ENCODE measurements at regions not wholly inside any gene's neighbourhood (a gene's known extent, or its start where the extent isn't known, plus 50 kb on each side); places are given as distances from the start of the nearest gene placed in this dataset.
"Not testable (repeated sequence)": the region's sequence is repeated elsewhere in the genome, so short reads cannot be mapped to it uniquely, and the experiment has no call there.

GRCh38 chr22:48940266-48941032 is 887.2 kb downstream of the BRD1 start:
- DNase-seq (ENCODE audit: low read depth) = no peak

- no peak for DNase-seq (ENCODE audit: low read depth)
Measured at GRCh38 chr22:48939441-48940265, 888.0 kb downstream of the BRD1 start.

- no peak for DNase-seq (ENCODE audit: low read depth)
Measured at GRCh38 chr22:48938741-48939140, 888.9 kb downstream of the BRD1 start.

- no peak for DNase-seq (ENCODE audit: low read depth)
Measured at GRCh38 chr22:48937032-48937639, 890.5 kb downstream of the BRD1 start.

- no peak for DNase-seq (ENCODE audit: low read depth)
Measured at GRCh38 chr22:48936391-48936790, 891.3 kb downstream of the BRD1 start.

- DNase-seq (ENCODE audit: low read depth) = no peak
Measured at GRCh38 chr22:48934446-48934845, 893.2 kb downstream of the BRD1 start.

- DNase-seq (ENCODE audit: low read depth) = no peak
Measured at GRCh38 chr22:48931452-48931851, 896.2 kb downstream of the BRD1 start.

- DNase-seq (ENCODE audit: low read depth) = no peak
Measured at GRCh38 chr22:48929276-48929790, 898.3 kb downstream of the BRD1 start.

GRCh38 chr22:48927591-48927990 is 900.1 kb downstream of the BRD1 start:
- no peak for DNase-seq (ENCODE audit: low read depth)

- DNase-seq (ENCODE audit: low read depth) = no peak
Measured at GRCh38 chr22:48926643-48927042, 901.0 kb downstream of the BRD1 start.

GRCh38 chr22:48926136-48926535 is 901.5 kb downstream of the BRD1 start:
- no peak for DNase-seq (ENCODE audit: low read depth)

- no peak for DNase-seq (ENCODE audit: low read depth)
Measured at GRCh38 chr22:48925450-48925849, 902.2 kb downstream of the BRD1 start.

GRCh38 chr22:48923996-48924395 is 903.7 kb downstream of the BRD1 start:
- no peak for DNase-seq (ENCODE audit: low read depth)

- no peak for DNase-seq (ENCODE audit: low read depth)
Measured at GRCh38 chr22:48923165-48923865, 904.4 kb downstream of the BRD1 start.

- no peak for DNase-seq (ENCODE audit: low read depth)
Measured at GRCh38 chr22:48921411-48921903, 906.2 kb downstream of the BRD1 start.

GRCh38 chr22:48920776-48921241 is 906.9 kb downstream of the BRD1 start:
- DNase-seq (ENCODE audit: low read depth) = no peak

GRCh38 chr22:48919851-48920589 is 907.7 kb downstream of the BRD1 start:
- no peak for DNase-seq (ENCODE audit: low read depth)

GRCh38 chr22:48919187-48919590 is 908.5 kb downstream of the BRD1 start:
- no peak for DNase-seq (ENCODE audit: low read depth)

- no peak for DNase-seq (ENCODE audit: low read depth)
Measured at GRCh38 chr22:48918585-48919186, 909.0 kb downstream of the BRD1 start.

GRCh38 chr22:48912356-48913066 is 915.2 kb downstream of the BRD1 start:
- not testable (repeated sequence) for DNase-seq (ENCODE audit: low read depth)
